H1 (cell line): ENCODE measurements at regions not wholly inside any gene's neighbourhood (a gene's known extent, or its start where the extent isn't known, plus 50 kb on each side); places are given as distances from the start of the nearest gene placed in this dataset.

Source experiments
- RBBP5 ChIP-seq: IDR thresholded peaks from 2 replicates; pipeline ENCODE4 v1.7.1; 2012; ENCODE audit warnings: low read depth, mild to moderate bottlenecking, inconsistent platforms, low read length, moderate library complexity, borderline replicate concordance
- RXRA ChIP-seq: IDR thresholded peaks from 2 replicates; pipeline ENCODE4 v1.6.1; 2011; ENCODE audit warnings: low read depth, mild to moderate bottlenecking, low read length, moderate library complexity; ENCODE audit not compliant: insufficient read depth
- SUZ12 ChIP-seq: fragments of 200-600 bp; sonication (generic); IDR thresholded peaks from 2 replicates; pipeline ENCODE4 v1.6.1; 2012; ENCODE audit warnings: mild to moderate bottlenecking, inconsistent platforms, low read length, moderate library complexity, mixed read lengths
- TF ChIP-seq, protein P1 (sequence below): fragments of 300-600 bp; sonication (generic); IDR thresholded peaks from 2 replicates; pipeline ENCODE4 v1.7.1; 2012; ENCODE audit warnings: low read length, moderate library complexity, mild to moderate bottlenecking, inconsistent platforms; ENCODE audit not compliant: insufficient replicate concordance

DNA sequence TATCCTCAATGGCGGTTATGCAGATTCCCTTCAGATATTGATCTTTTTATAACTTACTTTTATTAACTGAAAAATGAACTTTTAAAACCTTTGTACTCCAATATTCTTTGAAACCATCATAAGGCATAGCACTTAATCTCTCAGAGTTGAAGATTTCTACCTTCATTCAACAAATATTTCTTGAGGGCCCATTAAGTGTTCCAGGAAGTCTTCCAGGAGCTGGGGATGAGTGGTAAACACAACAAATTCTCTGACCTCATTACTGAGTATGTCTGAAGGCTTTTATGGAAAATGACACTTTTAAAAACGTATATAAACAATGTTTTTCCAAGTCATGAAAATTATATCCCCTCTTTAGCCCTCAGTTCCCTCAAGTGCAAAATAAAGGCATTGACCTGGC, 575.3 kb upstream of the IL12A start (continued):
- TF ChIP-seq, protein P1, sequence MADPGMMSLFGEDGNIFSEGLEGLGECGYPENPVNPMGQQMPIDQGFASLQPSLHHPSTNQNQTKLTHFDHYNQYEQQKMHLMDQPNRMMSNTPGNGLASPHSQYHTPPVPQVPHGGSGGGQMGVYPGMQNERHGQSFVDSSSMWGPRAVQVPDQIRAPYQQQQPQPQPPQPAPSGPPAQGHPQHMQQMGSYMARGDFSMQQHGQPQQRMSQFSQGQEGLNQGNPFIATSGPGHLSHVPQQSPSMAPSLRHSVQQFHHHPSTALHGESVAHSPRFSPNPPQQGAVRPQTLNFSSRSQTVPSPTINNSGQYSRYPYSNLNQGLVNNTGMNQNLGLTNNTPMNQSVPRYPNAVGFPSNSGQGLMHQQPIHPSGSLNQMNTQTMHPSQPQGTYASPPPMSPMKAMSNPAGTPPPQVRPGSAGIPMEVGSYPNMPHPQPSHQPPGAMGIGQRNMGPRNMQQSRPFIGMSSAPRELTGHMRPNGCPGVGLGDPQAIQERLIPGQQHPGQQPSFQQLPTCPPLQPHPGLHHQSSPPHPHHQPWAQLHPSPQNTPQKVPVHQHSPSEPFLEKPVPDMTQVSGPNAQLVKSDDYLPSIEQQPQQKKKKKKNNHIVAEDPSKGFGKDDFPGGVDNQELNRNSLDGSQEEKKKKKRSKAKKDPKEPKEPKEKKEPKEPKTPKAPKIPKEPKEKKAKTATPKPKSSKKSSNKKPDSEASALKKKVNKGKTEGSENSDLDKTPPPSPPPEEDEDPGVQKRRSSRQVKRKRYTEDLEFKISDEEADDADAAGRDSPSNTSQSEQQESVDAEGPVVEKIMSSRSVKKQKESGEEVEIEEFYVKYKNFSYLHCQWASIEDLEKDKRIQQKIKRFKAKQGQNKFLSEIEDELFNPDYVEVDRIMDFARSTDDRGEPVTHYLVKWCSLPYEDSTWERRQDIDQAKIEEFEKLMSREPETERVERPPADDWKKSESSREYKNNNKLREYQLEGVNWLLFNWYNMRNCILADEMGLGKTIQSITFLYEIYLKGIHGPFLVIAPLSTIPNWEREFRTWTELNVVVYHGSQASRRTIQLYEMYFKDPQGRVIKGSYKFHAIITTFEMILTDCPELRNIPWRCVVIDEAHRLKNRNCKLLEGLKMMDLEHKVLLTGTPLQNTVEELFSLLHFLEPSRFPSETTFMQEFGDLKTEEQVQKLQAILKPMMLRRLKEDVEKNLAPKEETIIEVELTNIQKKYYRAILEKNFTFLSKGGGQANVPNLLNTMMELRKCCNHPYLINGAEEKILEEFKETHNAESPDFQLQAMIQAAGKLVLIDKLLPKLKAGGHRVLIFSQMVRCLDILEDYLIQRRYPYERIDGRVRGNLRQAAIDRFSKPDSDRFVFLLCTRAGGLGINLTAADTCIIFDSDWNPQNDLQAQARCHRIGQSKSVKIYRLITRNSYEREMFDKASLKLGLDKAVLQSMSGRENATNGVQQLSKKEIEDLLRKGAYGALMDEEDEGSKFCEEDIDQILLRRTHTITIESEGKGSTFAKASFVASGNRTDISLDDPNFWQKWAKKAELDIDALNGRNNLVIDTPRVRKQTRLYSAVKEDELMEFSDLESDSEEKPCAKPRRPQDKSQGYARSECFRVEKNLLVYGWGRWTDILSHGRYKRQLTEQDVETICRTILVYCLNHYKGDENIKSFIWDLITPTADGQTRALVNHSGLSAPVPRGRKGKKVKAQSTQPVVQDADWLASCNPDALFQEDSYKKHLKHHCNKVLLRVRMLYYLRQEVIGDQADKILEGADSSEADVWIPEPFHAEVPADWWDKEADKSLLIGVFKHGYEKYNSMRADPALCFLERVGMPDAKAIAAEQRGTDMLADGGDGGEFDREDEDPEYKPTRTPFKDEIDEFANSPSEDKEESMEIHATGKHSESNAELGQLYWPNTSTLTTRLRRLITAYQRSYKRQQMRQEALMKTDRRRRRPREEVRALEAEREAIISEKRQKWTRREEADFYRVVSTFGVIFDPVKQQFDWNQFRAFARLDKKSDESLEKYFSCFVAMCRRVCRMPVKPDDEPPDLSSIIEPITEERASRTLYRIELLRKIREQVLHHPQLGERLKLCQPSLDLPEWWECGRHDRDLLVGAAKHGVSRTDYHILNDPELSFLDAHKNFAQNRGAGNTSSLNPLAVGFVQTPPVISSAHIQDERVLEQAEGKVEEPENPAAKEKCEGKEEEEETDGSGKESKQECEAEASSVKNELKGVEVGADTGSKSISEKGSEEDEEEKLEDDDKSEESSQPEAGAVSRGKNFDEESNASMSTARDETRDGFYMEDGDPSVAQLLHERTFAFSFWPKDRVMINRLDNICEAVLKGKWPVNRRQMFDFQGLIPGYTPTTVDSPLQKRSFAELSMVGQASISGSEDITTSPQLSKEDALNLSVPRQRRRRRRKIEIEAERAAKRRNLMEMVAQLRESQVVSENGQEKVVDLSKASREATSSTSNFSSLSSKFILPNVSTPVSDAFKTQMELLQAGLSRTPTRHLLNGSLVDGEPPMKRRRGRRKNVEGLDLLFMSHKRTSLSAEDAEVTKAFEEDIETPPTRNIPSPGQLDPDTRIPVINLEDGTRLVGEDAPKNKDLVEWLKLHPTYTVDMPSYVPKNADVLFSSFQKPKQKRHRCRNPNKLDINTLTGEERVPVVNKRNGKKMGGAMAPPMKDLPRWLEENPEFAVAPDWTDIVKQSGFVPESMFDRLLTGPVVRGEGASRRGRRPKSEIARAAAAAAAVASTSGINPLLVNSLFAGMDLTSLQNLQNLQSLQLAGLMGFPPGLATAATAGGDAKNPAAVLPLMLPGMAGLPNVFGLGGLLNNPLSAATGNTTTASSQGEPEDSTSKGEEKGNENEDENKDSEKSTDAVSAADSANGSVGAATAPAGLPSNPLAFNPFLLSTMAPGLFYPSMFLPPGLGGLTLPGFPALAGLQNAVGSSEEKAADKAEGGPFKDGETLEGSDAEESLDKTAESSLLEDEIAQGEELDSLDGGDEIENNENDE, result no peak
- no peak for TF ChIP-seq SUZ12
- no peak for TF ChIP-seq RXRA
- TF ChIP-seq RBBP5, result no peak
